MM.1S (cell line): ENCODE measurements at regions not wholly inside any gene's neighbourhood (a gene's known extent, or its start where the extent isn't known, plus 50 kb on each side); places are given as distances from the start of the nearest gene placed in this dataset.

Source experiments
- CTCF ChIP-seq: fragments of 300-600 bp; sonication (generic); IDR thresholded peaks from 2 replicates; pipeline ENCODE4 v1.5.1; 2016; ENCODE audit warnings: antibody characterized with exemption, low read length, mixed read lengths
- EZH2 ChIP-seq: fragments of 300-600 bp; sonication (generic); optimal IDR thresholded peaks from 2 replicates; pipeline ENCODE3; 2017; ENCODE audit warnings: low read depth, mild to moderate bottlenecking, antibody characterized with exemption, low read length, mixed read lengths

- TF ChIP-seq CTCF: no peak
- no peak for TF ChIP-seq EZH2
Observed at GRCh38 chr12:124673801-124674617, 106.6 kb upstream of the NCOR2 start.
